Muscle layer of duodenum (tissue), 2 donors: ENCODE measurements at regions not wholly inside any gene's neighbourhood (a gene's known extent, or its start where the extent isn't known, plus 50 kb on each side); places are given as distances from the start of the nearest gene placed in this dataset.

Experiments
- H3K27ac ChIP-seq: one replicate; pipeline ENCODE4 v1.7.0; 2013; ENCODE audit warnings: mild to moderate bottlenecking, low read length
- H3K27me3 ChIP-seq: one replicate; pipeline ENCODE4 v1.7.0; 2013; ENCODE audit warnings: low read depth, mild to moderate bottlenecking, control low read depth, low read length
- H3K36me3 ChIP-seq, 2 donors: one replicate each; pipeline ENCODE4 v1.7.0; 2013; ENCODE audit warnings: low read length in 2 of 2, control low read depth in 1 of 2, mild to moderate bottlenecking in 1 of 2; ENCODE audit not compliant: insufficient read depth in 2 of 2, control insufficient read depth in 1 of 2
- H3K4me1 ChIP-seq, 2 donors: one replicate each; pipeline ENCODE4 v1.7.0; 2013; ENCODE audit warnings: low read length in 2 of 2, mild to moderate bottlenecking in 2 of 2, control low read depth in 1 of 2, moderate library complexity in 1 of 2; ENCODE audit not compliant: insufficient read depth in 2 of 2, control insufficient read depth in 1 of 2
- H3K4me3 ChIP-seq, 2 donors: one replicate each; pipeline ENCODE4 v1.7.0; 2013; ENCODE audit warnings: low read length in 2 of 2, low read depth in 1 of 2, mild to moderate bottlenecking in 1 of 2
- H3K9me3 ChIP-seq, 2 donors: one replicate each; pipeline ENCODE4 v1.7.0; 2013; ENCODE audit warnings: low read length in 2 of 2, control low read depth in 1 of 2, mild to moderate bottlenecking in 1 of 2; ENCODE audit not compliant: control insufficient read depth in 1 of 2
- donor health status: healthy.

GRCh38 chr18:5639131-5639530, 95.3 kb upstream of the EPB41L3 start:
- no peak overlapping the region for H3K4me3 ChIP-seq
- H3K36me3 ChIP-seq = no peaks in the 10 kb centered on the region
- H3K4me1 ChIP-seq = no peaks in the 10 kb centered on the region
- H3K9me3 ChIP-seq = no peaks in the 10 kb centered on the region
- H3K27ac ChIP-seq = no peak overlapping the region
- no peaks in the 10 kb centered on the region for H3K27me3 ChIP-seq

DNA sequence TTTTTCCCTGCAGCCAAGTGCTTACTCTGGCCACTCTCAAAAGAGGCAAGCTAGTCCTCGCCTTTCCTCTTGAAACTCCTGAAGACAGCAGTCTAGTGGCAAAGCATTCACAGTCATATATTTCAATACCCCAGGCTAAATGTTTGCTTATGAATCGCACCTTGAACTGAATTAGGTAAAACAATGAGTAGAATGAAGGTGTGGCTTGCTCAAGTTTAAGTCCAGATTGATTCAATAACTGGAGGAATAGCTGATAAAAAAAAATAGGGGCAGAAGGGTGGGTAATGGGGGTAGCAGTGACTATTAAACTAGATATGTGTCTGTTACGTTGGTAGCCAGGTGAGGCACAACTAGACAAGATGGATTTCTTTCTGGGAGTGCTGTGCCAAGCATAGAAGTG, 88.2 kb upstream of the EPB41L3 start:
- Histone ChIP-seq H3K9me3 (no peaks in the 10 kb centered on the region), H3K4me3 (no peak overlapping the region), H3K36me3 (no peaks in the 10 kb centered on the region), H3K4me1 (peaks cover 3 to 15% of the 10 kb centered on the region in 2 donors), H3K27me3 (no peaks in the 10 kb centered on the region), H3K27ac (no peak overlapping the region)

DNA sequence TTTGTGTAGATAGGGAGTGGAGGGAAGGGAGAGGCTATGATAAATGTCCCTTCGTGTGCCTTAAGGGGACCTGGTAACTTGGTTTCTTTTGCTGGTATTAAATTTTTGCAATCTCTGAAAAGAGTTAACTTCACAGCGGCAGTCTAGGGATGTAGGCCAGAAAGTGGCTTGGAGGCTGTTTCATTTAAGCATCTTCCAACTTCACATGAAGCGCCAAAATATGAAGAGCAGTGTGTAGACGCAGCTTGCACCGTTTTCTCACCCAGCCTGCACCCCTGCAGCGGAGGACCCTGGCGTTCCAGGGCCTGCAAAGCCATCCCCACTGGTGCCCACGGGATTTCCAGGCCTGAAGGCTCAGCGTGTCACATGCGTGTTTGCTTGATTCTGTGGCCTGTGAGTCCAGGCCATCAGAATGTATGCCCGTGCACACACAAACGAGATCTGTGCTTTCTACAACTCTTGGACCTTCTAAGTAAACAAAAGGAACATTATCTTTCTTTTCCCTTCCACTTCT, 87.2 kb upstream of the EPB41L3 start:
- Histone ChIP-seq H3K4me1 (peaks cover 3 to 15% of the 10 kb centered on the region in 2 donors), H3K27ac (no peak overlapping the region), H3K36me3 (no peaks in the 10 kb centered on the region), H3K27me3 (no peaks in the 10 kb centered on the region), H3K4me3 (peak overlapping the region in 1 of 2 donors; percentile 76), H3K9me3 (no peaks in the 10 kb centered on the region)

DNA sequence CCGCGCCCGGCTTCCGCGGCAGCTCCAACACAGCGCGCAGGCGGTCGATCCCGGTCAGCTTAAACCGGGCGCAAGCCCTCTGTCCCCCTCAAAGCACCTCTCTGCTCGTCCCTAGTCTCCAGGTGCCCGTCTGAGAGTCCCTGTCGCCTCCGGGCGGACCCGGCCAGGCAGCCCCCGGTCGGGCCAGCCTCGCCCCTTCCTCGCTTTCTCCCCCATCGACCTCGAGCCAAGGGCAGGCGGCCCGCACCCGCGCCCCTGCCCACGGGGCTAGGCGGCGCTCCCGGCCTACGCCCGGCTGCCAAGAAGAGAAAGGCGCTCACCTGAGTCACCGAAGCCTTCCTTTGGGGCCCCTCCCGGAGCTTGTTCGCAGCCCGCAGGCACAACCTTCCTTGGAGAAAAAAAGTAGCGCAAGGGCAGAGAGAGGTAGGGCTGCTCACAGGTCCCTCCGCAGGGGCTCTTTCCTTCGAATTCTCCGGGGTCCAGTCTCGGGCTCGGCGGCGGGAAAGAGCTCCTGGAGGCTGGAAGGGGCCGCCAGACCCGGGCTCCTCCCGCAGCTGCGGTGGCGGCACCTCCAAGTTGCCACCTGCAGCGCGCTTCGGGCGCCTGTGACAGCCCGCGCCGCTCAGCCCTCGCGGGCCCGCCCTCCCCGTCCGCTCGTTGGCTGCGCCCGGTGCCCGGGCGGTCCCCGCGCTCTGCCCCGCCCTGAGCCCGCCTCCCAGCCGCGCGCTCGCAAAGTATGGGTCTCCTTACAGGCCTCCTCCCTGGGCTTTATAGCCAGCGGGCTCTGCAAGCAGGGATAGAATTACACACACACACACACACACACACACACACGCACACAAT, 86.5 kb upstream of the EPB41L3 start:
- H3K9me3 ChIP-seq = no peaks in the 10 kb centered on the region
- H3K36me3 ChIP-seq = no peaks in the 10 kb centered on the region
- no peaks in the 10 kb centered on the region for H3K27me3 ChIP-seq
- H3K4me1 ChIP-seq = peaks cover 3 to 15% of the 10 kb centered on the region in 2 donors
- H3K27ac ChIP-seq = peak overlapping the region; percentile 41
- peak overlapping the region; percentile 52 to 76 for H3K4me3 ChIP-seq

DNA sequence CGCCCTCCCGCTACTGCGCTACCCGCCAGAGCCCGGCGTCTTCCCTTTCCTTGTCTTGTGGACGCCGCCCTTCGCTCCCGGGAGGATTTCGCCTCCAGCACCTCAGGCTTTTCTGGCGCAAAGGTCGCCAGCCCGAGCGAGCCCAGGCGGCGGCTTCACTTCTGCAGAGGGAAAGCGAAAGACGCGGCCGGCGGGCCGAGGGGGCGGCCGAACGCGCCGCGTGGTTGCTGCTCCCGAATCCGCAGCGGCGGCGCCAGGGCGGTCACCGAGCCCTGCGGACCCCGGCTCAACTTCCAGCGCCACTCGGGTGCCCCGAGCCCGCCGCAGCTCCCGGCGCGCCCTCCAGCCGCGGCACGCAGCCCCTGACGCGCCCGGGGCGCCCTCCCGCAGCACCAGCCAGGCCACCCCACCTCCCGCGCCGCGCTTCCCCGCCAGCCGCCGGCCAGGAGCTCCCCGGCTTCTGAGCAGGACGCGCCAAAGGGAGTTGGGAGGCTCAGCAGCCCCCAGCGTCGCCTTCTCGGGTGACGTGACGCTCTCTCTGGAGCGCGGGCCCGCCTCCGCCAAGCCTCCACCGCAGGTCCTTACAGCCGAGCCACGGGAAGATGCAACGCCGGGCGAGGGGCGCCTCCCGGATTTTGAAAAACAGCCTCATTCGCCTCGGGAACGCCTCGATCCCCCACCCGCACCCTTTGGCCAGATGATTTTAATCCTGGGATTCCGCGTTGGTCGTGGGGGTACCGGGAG, 84.9 kb upstream of the EPB41L3 start:
- Histone ChIP-seq H3K4me1 (peaks cover 3 to 15% of the 10 kb centered on the region in 2 donors), H3K27ac (peak overlapping the region; percentile 36), H3K9me3 (no peaks in the 10 kb centered on the region), H3K4me3 (peak overlapping the region; percentile 62 to 76), H3K27me3 (no peaks in the 10 kb centered on the region), H3K36me3 (no peaks in the 10 kb centered on the region)

- peak overlapping the region; percentile 62 to 76 for H3K4me3 ChIP-seq
- H3K4me1 ChIP-seq = peaks cover 3 to 15% of the 10 kb centered on the region in 2 donors
- H3K27ac ChIP-seq = peak overlapping the region; percentile 72
- no peaks in the 10 kb centered on the region for H3K9me3 ChIP-seq
- H3K27me3 ChIP-seq = no peaks in the 10 kb centered on the region
- H3K36me3 ChIP-seq = no peaks in the 10 kb centered on the region
Observed at GRCh38 chr18:5627776-5628511, 84.1 kb upstream of the EPB41L3 start.

DNA sequence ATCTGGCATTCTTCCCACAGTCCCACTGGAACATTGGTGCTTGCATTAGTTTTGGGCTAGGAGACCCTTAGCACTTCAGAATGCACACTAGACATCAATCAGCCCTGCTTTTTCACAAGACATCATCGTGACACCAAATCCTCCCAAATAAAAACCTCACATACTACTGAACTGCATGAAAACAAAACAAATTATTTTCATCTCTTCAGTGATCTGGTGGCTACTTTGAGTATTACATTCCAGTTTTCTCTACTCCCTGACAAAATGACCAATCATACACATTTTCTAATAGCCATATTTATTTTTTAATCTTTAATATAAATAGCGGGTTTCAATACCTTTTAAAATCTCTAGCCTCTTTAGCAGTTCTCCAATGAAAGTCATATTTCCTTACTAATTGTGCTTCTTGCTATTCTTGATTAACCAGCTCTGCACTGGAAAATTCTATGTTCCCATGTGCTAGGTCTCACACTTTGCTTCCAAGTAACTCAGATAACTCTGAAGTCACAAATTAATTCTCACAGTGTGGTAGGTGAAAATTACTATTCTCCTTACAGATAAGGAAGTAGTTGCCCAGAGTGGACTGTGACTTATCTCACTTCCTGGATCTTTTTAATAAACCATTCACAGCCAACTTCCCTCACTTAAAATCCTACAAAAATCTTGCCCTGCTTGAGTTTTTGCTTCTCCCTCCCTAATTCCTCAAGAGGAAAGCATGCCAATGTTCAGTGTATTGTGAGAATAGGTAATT, 82.5 kb upstream of the EPB41L3 start:
- H3K27me3 ChIP-seq = no peaks in the 10 kb centered on the region
- no peaks in the 10 kb centered on the region for H3K36me3 ChIP-seq
- H3K9me3 ChIP-seq = no peaks in the 10 kb centered on the region
- peaks cover 3 to 15% of the 10 kb centered on the region in 2 donors for H3K4me1 ChIP-seq
- H3K4me3 ChIP-seq = no peak overlapping the region
- H3K27ac ChIP-seq = no peak overlapping the region

DNA sequence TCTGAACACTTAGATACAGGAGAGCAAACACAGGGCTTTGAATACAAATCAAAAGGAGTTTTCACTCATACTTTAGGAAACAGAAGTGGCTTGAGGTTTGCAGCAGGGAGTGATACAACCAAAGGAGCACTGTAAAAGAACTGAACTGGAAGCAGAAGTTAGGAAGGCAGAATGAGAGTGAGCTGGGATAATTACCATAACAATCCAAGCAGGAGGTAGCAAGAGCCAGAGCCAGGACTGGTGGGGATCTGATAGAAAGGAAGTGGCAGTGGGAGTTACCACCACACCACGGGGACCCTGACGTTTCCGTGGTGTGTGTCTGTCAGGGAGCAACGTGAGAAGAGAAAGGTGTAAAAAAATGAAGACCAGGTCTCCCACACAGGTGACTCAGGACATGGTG, 81.3 kb upstream of the EPB41L3 start:
- no peak overlapping the region for H3K4me3 ChIP-seq
- H3K36me3 ChIP-seq = no peaks in the 10 kb centered on the region
- H3K27me3 ChIP-seq = no peaks in the 10 kb centered on the region
- H3K4me1 ChIP-seq = peaks cover 0 to 9% of the 10 kb centered on the region in 2 donors
- H3K27ac ChIP-seq = no peak overlapping the region
- no peaks in the 10 kb centered on the region for H3K9me3 ChIP-seq

- no peaks in the 10 kb centered on the region for H3K9me3 ChIP-seq
- H3K4me3 ChIP-seq = no peak overlapping the region
- H3K4me1 ChIP-seq = peaks cover 0 to 4% of the 10 kb centered on the region in 2 donors
Observed at GRCh38 chr18:5622905-5623304, 79.1 kb upstream of the EPB41L3 start.

DNA sequence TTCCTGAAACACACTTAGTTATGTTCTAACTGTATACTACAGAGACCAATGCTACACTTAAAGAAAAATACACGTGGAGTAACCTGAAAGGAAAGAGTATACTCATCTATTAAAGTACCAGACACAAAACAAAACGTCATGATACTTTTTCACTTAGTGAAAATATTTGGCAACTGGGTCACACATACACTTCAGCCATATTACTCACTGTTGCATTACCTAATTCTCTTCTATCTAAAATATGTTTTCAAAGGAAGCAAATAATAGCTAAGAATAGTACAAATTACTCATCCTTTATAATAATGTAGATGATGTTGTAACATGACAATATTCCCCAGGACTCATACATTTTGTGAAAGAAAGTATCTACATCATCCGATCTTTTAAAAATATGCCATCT, 76.5 kb upstream of the EPB41L3 start:
- Histone ChIP-seq H3K4me1 (no peaks in the 10 kb centered on the region), H3K4me3 (no peak overlapping the region), H3K27me3 (no peaks in the 10 kb centered on the region), H3K27ac (no peak overlapping the region), H3K36me3 (no peaks in the 10 kb centered on the region), H3K9me3 (no peaks in the 10 kb centered on the region)

More at GRCh38 chr18:5622905-5623304, 79.1 kb upstream of the EPB41L3 start:
- Histone ChIP-seq H3K36me3 (no peaks in the 10 kb centered on the region), H3K27ac (no peak overlapping the region), H3K27me3 (no peaks in the 10 kb centered on the region)
